BJ (cell line): ENCODE measurements at regions not wholly inside any gene's neighbourhood (a gene's known extent, or its start where the extent isn't known, plus 50 kb on each side); places are given as distances from the start of the nearest gene placed in this dataset.
"Not testable (repeated sequence)": the region's sequence is repeated elsewhere in the genome, so short reads cannot be mapped to it uniquely, and the experiment has no call there.

Experiments
- CTCF ChIA-PET: fragments of 350-600 bp; formaldehyde crosslinking; extraction: SDS; loops from one replicate; lab custom pipeline; 2021; ENCODE audit warnings: antibody characterized with exemption, inconsistent platforms; lab: Yijun Ruan, JAX
- POLR2A ChIA-PET: fragments of 300-600 bp; sonication (Branson Sonifier 250); formaldehyde crosslinking; extraction: SDS; loops from one replicate; lab custom pipeline; 2021; ENCODE audit warnings: antibody characterized with exemption; lab: Charles Lee
- DNase-seq: peaks from one replicate; pipeline ENCODE4 v3.0.0-alpha.2; 2011; ENCODE audit warnings: low read depth
- H3K27me3 ChIP-seq: 2 replicates; pipeline ENCODE4 v1.6.0; 2011; ENCODE audit warnings: low read length; ENCODE audit not compliant: control insufficient read depth, insufficient read depth
- H3K36me3 ChIP-seq: 2 replicates; pipeline ENCODE4 v1.5.1; 2011; ENCODE audit warnings: low read length; ENCODE audit not compliant: control insufficient read depth, insufficient read depth
- H3K4me3 ChIP-seq: 2 replicates; pipeline ENCODE4 v1.5.1; 2011; ENCODE audit warnings: low read depth, mild to moderate bottlenecking, control low read depth, low read length
- CTCF ChIP-seq: IDR thresholded peaks from 2 replicates; pipeline ENCODE4 v1.5.1; 2011; ENCODE audit warnings: low read depth, mild to moderate bottlenecking, control low read depth, inconsistent platforms, low read length, moderate library complexity; ENCODE audit not compliant: insufficient read depth

DNA sequence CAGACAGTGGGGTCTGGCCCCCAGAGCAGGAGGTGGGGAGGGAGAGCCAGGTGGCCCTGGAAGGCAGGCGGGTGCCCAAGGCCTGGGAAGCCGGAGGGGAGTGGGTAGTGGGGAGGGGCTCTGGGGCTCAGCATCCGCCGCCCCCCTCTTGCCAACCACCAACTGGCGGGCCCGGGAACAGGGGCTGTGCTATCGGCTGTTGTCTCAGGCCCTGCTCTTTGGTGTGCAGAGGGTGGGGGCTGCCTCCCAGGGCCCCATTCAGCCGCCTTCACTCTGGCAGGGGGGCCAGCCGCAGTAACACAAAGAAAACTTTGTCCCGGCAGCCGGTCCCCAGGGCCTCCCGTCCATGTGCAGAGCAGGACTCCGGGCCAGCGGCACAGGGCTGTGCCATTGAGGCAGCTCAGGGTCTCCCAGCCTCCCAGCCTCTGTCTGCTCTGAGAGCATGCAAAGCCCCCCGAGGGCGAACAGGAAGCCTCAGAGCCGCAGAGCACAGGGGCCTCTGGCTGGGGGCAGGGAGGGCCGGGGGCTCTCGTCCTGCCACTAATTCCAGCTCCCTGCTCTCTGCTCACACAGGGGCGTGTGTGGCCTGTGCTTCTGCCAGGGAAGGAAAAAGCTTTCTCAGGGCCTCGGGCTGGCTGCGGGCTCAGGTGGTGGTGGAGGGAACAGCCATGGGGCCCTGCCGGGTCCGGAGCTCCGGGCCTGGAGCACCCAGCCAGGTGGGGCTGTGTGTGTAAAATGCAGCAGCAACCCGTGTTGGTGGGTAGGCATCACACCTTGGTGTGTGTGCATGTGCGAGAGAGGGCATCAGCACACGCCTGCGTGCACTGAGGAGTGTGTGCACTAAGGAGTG lies 54.2 kb upstream of the NOTCH1 start:
- DNase-seq: no peak
- ChIA-PET CTCF (no interaction called here), POLR2A (no interaction called here)
- no peak overlapping the region for H3K4me3 ChIP-seq
- TF ChIP-seq CTCF: no peak
- peaks cover 4% of the 10 kb centered on the region for H3K27me3 ChIP-seq
- no peaks in the 10 kb centered on the region for H3K36me3 ChIP-seq

GRCh38 chr9:136599074-136599531 lies 53.3 kb upstream of the NOTCH1 start:
- CTCF ChIA-PET: no interaction called here
- no peak for DNase-seq
- no peak for TF ChIP-seq CTCF
- Histone ChIP-seq H3K36me3 (no peaks in the 10 kb centered on the region), H3K27me3 (peaks cover 4% of the 10 kb centered on the region), H3K4me3 (no peak overlapping the region)
- POLR2A ChIA-PET: no interaction called here

DNA sequence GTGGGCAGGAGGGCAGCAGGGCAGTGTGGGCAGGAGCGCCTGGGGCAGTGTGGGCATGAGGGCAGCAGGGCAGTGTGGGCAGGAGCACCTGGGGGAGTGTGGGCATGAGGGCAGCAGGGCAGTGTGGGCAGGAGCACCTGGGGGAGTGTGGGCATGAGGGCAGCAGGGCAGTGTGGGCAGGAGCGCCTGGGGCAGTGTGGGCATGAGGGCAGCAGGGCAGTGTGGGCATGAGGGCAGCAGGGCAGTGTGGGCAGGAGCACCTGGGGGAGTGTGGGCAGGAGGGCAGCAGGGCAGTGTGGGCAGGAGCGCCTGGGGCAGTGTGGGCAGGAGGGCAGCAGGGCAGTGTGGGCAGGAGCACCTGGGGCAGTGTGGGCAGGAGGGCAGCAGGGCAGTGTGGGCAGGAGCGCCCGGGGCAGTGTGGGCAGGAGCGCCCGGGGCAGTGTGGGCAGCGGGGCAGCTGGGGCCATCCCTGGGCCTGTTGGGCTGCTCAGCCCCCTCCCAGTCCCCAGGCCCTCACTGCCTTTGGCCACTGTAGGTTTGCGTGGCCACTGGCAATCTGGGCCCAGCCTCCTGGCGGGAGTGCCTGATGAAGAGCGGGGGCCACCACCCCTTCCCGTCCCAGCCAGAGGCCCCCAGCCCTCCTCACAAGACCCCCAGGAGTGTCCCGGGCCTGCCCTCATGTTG lies 52.7 kb upstream of the NOTCH1 start:
- H3K27me3 ChIP-seq, POLR2A ChIA-PET, H3K4me3 ChIP-seq, H3K36me3 ChIP-seq, DNase-seq: not testable (repeated sequence)
- CTCF ChIA-PET: interaction anchor here (0.8 kb wide), 1 partner anchor 10 kb away, joined by 3 read pairs; no protein-coding TSS in a partner anchor

GRCh38 chr9:136597965-136598364 lies 52.1 kb upstream of the NOTCH1 start:
- ChIA-PET POLR2A (no interaction called here), CTCF (interaction anchor here (0.8 kb wide), 1 partner anchor 10 kb away, joined by 3 read pairs; no protein-coding TSS in a partner anchor)
- Histone ChIP-seq H3K27me3 (peaks cover 4% of the 10 kb centered on the region), H3K36me3 (no peaks in the 10 kb centered on the region), H3K4me3 (no peak overlapping the region)
- no peak for DNase-seq
- TF ChIP-seq CTCF: no peak

DNA sequence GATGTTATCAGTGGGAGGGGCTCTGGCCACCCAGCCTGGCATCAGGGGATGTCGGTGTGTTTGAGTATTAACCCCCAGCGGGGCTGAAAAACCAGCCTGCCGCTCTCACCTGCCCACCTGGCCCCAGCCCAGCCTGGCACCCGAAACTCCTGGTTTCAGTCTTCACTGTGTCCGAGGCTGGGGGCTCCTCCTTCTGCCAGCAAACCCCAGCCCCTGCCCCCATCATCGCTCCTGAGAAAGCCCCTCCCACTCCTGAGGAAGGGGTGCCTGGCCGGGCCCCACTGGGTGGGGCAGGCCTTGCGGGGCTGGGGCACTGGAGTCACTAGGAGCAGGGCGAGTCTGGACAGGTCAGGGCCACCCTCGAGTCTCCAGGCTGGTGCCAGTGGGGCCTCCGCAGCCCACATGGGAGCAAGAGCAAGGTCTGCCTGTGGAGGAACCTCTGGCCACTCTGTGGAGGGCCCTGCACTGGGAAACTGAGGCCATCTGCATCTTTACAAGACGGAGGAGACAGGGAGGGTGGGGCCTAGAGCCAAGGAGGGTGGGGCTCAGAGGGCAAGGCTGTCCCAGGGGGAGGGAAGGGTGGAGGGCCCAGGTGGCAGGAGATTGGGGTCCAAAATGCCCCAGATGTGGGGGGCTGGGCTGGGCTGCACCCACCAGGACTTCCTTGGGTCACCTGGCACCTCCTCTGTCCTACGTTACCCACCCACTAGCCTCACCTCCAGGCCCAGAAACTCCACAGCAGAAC lies 51.5 kb upstream of the NOTCH1 start:
- TF ChIP-seq CTCF: no peak
- Histone ChIP-seq H3K4me3 (no peak overlapping the region), H3K27me3 (peaks cover 2% of the 10 kb centered on the region; the same call in 1 of the 2 replicates), H3K36me3 (no peaks in the 10 kb centered on the region)
- CTCF ChIA-PET: interaction anchor here (0.8 kb wide), 1 partner anchor 11 kb away, joined by 3 read pairs; no protein-coding TSS in a partner anchor
- DNase-seq: no peak
- POLR2A ChIA-PET: no interaction called here
